ENCODE measurements at regions not wholly inside any gene's neighbourhood (a gene's known extent, or its start where the extent isn't known, plus 50 kb on each side); places are given as distances from the start of the nearest gene placed in this dataset.

GRCh38 chr2:196555726-196556125 lies 83.8 kb upstream of the CCDC150 start:
- Histone ChIP-seq H3K27me3 (no peaks in the 10 kb centered on the region), H3K27ac (no peak overlapping the region), H3K4me3 (no peak overlapping the region), H3K36me3 (no peaks in the 10 kb centered on the region), H3K9me3 (no peaks in the 10 kb centered on the region), H3K4me1 (ENCODE audit: insufficient read depth) (no peaks in the 10 kb centered on the region)
- DNase-seq = no peak
- intact Hi-C loops (cut with DNase I) = no loop called here
- TF ChIP-seq EP300 (IDR thresholded peaks at IDR 0.05) = no peak
- WGBS, 3 donors = 72 to 79% (median 77%) methylated on average over 1 of the region's 1 CpG

DNA sequence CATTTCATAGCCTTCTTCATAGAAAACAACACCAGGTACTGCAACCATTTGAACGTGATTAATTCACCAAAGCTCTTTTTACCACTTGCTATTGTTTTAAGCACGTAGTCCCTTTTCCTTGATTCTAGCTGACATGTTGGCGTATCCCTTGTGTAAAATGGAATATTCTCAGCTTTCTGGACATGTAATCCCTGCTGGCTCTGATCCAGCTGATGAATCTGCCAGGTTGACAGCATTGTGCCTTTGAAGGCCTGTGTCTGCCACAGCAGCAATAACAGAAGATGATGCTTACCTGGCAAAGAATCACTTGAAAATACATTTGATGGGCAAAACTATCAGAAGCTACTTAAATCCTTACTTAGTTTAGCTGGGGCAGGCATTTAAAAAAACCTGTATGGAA lies 81.0 kb upstream of the CCDC150 start:
- Histone ChIP-seq H3K4me3 (no peak overlapping the region), H3K27me3 (no peaks in the 10 kb centered on the region), H3K9me3 (no peaks in the 10 kb centered on the region), H3K27ac (no peak overlapping the region), H3K4me1 (ENCODE audit: insufficient read depth) (no peaks in the 10 kb centered on the region), H3K36me3 (no peaks in the 10 kb centered on the region)
- no peak for TF ChIP-seq EP300 (IDR thresholded peaks at IDR 0.05)
- DNase-seq = no peak
- intact Hi-C loops (cut with DNase I) = no loop called here
- WGBS, 3 donors = 85 to 87% (median 86%) methylated on average over 3 of the region's 3 CpGs

- Histone ChIP-seq H3K9me3 (no peaks in the 10 kb centered on the region), H3K36me3 (no peaks in the 10 kb centered on the region), H3K4me1 (ENCODE audit: insufficient read depth) (no peaks in the 10 kb centered on the region), H3K27me3 (no peaks in the 10 kb centered on the region), H3K27ac (no peak overlapping the region), H3K4me3 (no peak overlapping the region)
- intact Hi-C loops (cut with DNase I) = no loop called here
- no peak for DNase-seq
- TF ChIP-seq POLR2A (IDR thresholded peaks at IDR 0.05) = no peak
- no peak for TF ChIP-seq CTCF (IDR thresholded peaks at IDR 0.05)
- no peak for TF ChIP-seq EP300 (IDR thresholded peaks at IDR 0.05)
Observed at GRCh38 chr2:196563876-196564275, 75.6 kb upstream of the CCDC150 start.

- Histone ChIP-seq H3K4me1 (ENCODE audit: insufficient read depth) (no peaks in the 10 kb centered on the region), H3K27me3 (no peaks in the 10 kb centered on the region), H3K27ac (no peak overlapping the region), H3K36me3 (no peaks in the 10 kb centered on the region), H3K4me3 (no peak overlapping the region), H3K9me3 (no peaks in the 10 kb centered on the region)
- TF ChIP-seq CTCF (IDR thresholded peaks at IDR 0.05) (no peak), POLR2A (IDR thresholded peaks at IDR 0.05) (no peak), EP300 (IDR thresholded peaks at IDR 0.05) (no peak)
- intact Hi-C loops (cut with DNase I) = no loop called here
- WGBS, 3 donors = 92 to 98% (median 94%) methylated on average over 1 of the region's 1 CpG
- no peak for DNase-seq
Observed at GRCh38 chr2:196565106-196565765, 74.3 kb upstream of the CCDC150 start.

DNA sequence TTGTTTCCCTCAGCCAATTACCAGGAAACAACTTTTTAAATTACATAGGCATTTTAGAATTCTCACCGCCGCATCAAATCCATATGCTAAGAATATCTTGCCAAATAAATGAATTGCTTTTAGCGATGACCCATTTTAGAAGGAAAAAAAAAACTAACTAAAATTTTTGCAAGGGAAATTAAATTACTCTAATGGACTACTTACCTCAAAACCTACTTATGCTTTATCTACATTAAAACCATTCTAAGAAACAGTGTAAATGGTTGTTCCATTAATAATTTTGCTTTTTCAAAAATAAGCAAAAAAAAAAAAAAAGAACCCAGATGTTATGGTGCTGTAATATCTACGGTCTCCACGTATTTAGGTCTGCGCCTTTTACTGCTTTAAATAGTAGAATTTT lies 73.5 kb upstream of the CCDC150 start:
- H3K27me3 ChIP-seq = no peaks in the 10 kb centered on the region
- no peak overlapping the region for H3K4me3 ChIP-seq
- intact Hi-C loops (cut with DNase I) = no loop called here
- no peaks in the 10 kb centered on the region for H3K36me3 ChIP-seq
- no peak overlapping the region for H3K27ac ChIP-seq
- TF ChIP-seq POLR2A (IDR thresholded peaks at IDR 0.05) (no peak), EP300 (IDR thresholded peaks at IDR 0.05) (no peak), CTCF (IDR thresholded peaks at IDR 0.05) (no peak)
- WGBS, 3 donors = 95 to 96% (median 95%) methylated on average over 6 of the region's 6 CpGs
- DNase-seq = no peak
- no peaks in the 10 kb centered on the region for H3K4me1 ChIP-seq (ENCODE audit: insufficient read depth)
- H3K9me3 ChIP-seq = no peaks in the 10 kb centered on the region

All from ovary (tissue), 7 donors.